ENCODE measurements at regions not wholly inside any gene's neighbourhood (a gene's known extent, or its start where the extent isn't known, plus 50 kb on each side); places are given as distances from the start of the nearest gene placed in this dataset.

DNA sequence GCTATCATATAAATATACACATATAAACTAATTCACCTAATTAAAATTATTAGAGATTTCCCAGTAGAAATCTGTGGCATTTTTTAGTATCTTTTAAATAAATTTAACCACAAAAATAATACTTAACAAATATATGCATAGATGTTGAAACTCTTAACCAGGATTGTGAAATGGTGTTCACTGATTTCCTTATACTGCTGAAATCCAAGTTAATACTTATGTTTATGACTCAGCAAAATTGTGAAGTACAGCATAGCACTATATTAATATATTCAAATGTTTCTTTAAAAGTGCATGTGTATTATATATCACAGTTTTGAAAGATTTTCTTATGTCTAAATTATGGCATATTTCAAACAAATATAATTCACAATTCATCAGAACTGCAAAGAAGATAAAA lies 328.2 kb upstream of the MANEA start:
- no peak overlapping the region for H2AK5ac ChIP-seq (ENCODE audit: insufficient read length, low read length)
- no peak overlapping the region for H2BK12ac ChIP-seq (ENCODE audit: insufficient read length, low read depth, low read length)
- H3K27ac ChIP-seq (ENCODE audit: insufficient read length, low read depth, low read length), result no peak overlapping the region
- no peak for DNase-seq
- H4K5ac ChIP-seq (ENCODE audit: insufficient read length, low read depth, low read length), result no peak overlapping the region
- no peaks in the 10 kb centered on the region for H4K20me1 ChIP-seq (ENCODE audit: control insufficient read depth, insufficient read depth, insufficient read length)
- H3T11ph ChIP-seq (ENCODE audit: low read length), result no peak overlapping the region
- H3K9me3 Mint-ChIP-seq, result no peaks in the 10 kb centered on the region
- H3K56ac ChIP-seq (ENCODE audit: insufficient read length, low read depth, low read length), result no peak overlapping the region
- no peak overlapping the region for H3K4me3 Mint-ChIP-seq
- TF ChIP-seq, protein P1, sequence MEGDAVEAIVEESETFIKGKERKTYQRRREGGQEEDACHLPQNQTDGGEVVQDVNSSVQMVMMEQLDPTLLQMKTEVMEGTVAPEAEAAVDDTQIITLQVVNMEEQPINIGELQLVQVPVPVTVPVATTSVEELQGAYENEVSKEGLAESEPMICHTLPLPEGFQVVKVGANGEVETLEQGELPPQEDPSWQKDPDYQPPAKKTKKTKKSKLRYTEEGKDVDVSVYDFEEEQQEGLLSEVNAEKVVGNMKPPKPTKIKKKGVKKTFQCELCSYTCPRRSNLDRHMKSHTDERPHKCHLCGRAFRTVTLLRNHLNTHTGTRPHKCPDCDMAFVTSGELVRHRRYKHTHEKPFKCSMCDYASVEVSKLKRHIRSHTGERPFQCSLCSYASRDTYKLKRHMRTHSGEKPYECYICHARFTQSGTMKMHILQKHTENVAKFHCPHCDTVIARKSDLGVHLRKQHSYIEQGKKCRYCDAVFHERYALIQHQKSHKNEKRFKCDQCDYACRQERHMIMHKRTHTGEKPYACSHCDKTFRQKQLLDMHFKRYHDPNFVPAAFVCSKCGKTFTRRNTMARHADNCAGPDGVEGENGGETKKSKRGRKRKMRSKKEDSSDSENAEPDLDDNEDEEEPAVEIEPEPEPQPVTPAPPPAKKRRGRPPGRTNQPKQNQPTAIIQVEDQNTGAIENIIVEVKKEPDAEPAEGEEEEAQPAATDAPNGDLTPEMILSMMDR (conservative IDR thresholded peaks at IDR 0.05), result no peak
- H3K27ac Mint-ChIP-seq, result no peak overlapping the region
- no peak overlapping the region for H2BK5ac ChIP-seq (ENCODE audit: insufficient read length, low read length)
- H3K4me1 ChIP-seq (ENCODE audit: insufficient read depth, low read length), result no peaks in the 10 kb centered on the region
- no peak overlapping the region for H3K4ac ChIP-seq (ENCODE audit: low read depth, low read length)
- H3K79me1 ChIP-seq (ENCODE audit: insufficient read depth, low read depth, low read length, poor library complexity, severe bottlenecking), result no peaks in the 10 kb centered on the region
- H3K23ac ChIP-seq (ENCODE audit: insufficient read length, low read depth, low read length), result no peak overlapping the region
- no peak overlapping the region for H4K8ac ChIP-seq (replicated peaks; ENCODE audit: insufficient read length, low read depth, low read length)
- no peaks in the 10 kb centered on the region for H3K23me2 ChIP-seq (ENCODE audit: insufficient read length, low read depth, low read length, poor library complexity, severe bottlenecking)
- no peak overlapping the region for H3K4me2 ChIP-seq (ENCODE audit: insufficient read depth, insufficient read length, low read length)
- H3K27me3 Mint-ChIP-seq (ENCODE audit: low read depth), result no peaks in the 10 kb centered on the region
- H2BK20ac ChIP-seq (ENCODE audit: low read depth, low read length, poor library complexity, severe bottlenecking), result no peak overlapping the region
- H2AFZ ChIP-seq (ENCODE audit: low read length), result no peak overlapping the region
- no peak overlapping the region for H4K91ac ChIP-seq (ENCODE audit: insufficient read length, low read depth, low read length)
- no peak overlapping the region for H3K9ac ChIP-seq (ENCODE audit: extremely low read depth, insufficient read length, low read length)
- no peak overlapping the region for H3K18ac ChIP-seq (ENCODE audit: insufficient read length, low read depth, low read length)
- no peak overlapping the region for H2BK120ac ChIP-seq (ENCODE audit: low read depth, low read length, poor library complexity, severe bottlenecking)
- no peaks in the 10 kb centered on the region for H3K9me3 ChIP-seq (ENCODE audit: control insufficient read depth, low read depth, low read length)
- H3K27me3 ChIP-seq (ENCODE audit: insufficient read depth, low read length), result no peaks in the 10 kb centered on the region
- peaks cover 0 to 2% of the 10 kb centered on the region in 2 experiments; a peak in 1 of 4 replicates for H3K4me1 Mint-ChIP-seq
- H3K79me2 ChIP-seq (ENCODE audit: insufficient read depth, low read length), result no peaks in the 10 kb centered on the region
- H3K36me3 Mint-ChIP-seq (ENCODE audit: insufficient read depth in 1 of 3, low read depth in 3 of 3), result no peaks in the 10 kb centered on the region
- H2BK15ac ChIP-seq (ENCODE audit: low read depth, low read length), result no peak overlapping the region
- H3K14ac ChIP-seq (ENCODE audit: insufficient read depth, low read length), result no peak overlapping the region

Measured in H9 (cell line).